ENCODE measurements at regions not wholly inside any gene's neighbourhood (a gene's known extent, or its start where the extent isn't known, plus 50 kb on each side); places are given as distances from the start of the nearest gene placed in this dataset.

DNA sequence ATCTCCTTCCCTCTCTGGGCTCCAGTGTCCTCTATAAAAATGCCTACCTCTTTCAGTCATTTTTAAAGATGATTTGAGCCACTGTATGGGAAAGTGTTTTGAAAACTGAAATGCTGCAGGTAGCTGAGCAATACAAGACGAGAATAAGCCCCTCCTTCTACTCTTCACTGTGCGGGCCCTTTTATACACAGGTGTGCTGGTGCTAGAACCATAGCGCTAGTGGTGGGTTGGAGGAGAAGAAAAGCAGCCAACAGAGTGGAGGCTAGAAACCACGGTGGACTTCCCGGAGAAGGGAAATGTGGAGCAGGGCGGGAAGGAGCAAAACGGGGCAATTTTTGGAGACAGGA, 58.2 kb upstream of the DLX4 start:
- no peak overlapping the region for H3K4me3 Mint-ChIP-seq
- H3K27me3 Mint-ChIP-seq = peaks cover 57% of the 10 kb centered on the region
- intact Hi-C loops (cut with micrococcal nuclease) = no loop called here
- H3K36me3 Mint-ChIP-seq = no peaks in the 10 kb centered on the region
- peaks cover 4% of the 10 kb centered on the region for H3K4me1 Mint-ChIP-seq (ENCODE audit: low read depth)
- H3K27ac Mint-ChIP-seq = no peak overlapping the region
- CTCF ChIA-PET = interaction anchor here (2.8 to 4.3 kb wide), 2 partner anchors 42 to 87 kb away, joined by 7 to 28 read pairs; no protein-coding TSS in a partner anchor
- H3K9me3 Mint-ChIP-seq = no peaks in the 10 kb centered on the region
- no peak for DNase-seq
- POLR2A ChIA-PET = no interaction called here

DNA sequence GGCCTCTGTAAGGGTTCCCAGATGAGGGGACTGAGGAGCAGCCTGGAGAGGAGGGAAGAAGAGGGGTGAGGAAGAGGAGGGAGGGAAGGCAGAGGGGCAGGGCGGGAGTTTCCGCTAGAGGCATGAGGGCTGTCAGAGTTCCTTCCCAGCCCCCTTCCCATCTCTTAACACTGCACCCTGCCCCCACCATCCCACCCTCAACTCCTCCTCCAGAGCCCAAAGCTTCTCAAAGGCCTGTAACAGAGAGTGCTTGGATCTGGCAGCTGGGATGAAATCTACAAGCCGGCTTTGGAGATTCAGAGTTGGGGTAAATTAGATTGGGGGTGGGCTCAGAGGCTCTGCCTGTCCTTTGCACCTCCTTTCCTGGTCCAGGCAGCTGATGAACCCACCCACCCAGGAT, 57.3 kb upstream of the DLX4 start:
- ChIA-PET POLR2A (no interaction called here), CTCF (interaction anchor here (2.8 to 4.3 kb wide), 2 partner anchors 41 to 86 kb away, joined by 7 to 28 read pairs; no protein-coding TSS in a partner anchor)
- Mint-ChIP-seq H3K4me3 (no peak overlapping the region), H3K27me3 (peaks cover 57% of the 10 kb centered on the region), H3K36me3 (no peaks in the 10 kb centered on the region), H3K27ac (no peak overlapping the region), H3K9me3 (no peaks in the 10 kb centered on the region), H3K4me1 (ENCODE audit: low read depth) (peaks cover 4% of the 10 kb centered on the region)
- no peak for DNase-seq
- intact Hi-C loops (cut with micrococcal nuclease) = no loop called here

DNA sequence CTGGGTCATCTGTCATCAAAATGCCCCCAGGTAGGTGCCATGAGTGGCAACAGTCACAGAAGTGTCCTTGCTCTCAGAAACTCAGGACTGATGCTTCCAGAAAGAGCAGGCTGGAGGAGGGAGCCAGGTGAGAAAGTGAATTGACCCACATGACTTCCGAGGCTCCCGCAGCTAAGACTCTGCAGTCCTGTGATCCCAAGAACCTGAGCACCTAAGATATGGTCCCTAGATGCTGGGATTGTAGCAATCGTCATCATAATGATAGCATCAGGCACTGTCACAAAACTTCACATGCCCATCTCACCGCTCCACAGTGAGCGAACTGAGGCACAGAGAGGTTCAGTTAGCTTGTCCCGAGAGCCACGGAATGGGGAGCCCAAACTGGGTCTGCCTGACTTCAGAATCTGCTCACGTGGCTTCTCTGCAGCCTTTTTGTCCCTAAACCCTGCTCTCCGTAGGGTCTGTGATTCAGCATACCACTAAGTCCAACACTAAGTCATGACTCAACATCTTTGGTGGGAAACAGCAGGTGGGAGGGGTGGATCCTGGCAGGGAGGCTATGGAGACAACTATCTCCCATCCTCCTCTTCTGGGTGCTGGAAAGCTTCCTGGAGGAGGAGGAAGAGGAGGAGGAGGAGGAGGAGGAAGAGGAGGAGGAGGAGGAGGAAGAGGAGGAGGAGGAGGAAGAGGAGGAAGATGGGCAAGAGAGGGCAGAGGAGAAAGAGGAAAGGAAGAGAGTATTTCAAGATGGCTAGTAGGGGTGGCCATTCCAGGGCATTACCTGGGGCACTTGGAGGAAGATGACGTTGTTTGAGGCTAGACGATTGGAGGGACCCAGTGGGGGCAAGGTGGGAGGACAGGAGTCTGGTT, 55.5 kb upstream of the DLX4 start:
- intact Hi-C loops (cut with micrococcal nuclease) = no loop called here
- Mint-ChIP-seq H3K9me3 (no peaks in the 10 kb centered on the region), H3K36me3 (no peaks in the 10 kb centered on the region), H3K27ac (no peak overlapping the region), H3K4me1 (ENCODE audit: low read depth) (peaks cover 4% of the 10 kb centered on the region), H3K4me3 (no peak overlapping the region), H3K27me3 (peaks cover 49% of the 10 kb centered on the region)
- no peak for DNase-seq
- CTCF ChIA-PET = no interaction called here
- POLR2A ChIA-PET = interaction anchor here (0.6 kb wide), 1 partner anchor 194 kb away, joined by 3 read pairs; no protein-coding TSS in a partner anchor

DNA sequence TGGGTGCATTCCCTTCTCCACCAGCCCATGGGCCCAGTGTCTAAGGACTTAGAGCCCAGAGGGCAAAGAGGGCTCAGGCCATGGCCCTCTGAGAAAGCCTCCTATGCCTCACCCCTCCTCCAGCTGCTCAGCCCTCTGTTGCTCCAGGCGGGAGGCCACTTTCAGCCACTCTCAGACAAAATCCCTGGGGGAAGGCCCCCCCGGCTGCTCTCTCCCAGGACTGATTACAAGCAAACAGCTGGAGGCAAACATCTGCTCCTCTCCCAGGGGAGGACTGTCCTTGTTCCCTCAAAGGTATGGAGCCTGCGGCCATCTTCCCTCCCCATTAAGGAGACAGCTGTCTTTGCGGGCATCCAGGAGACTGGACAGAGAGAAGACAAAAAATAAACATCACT, 54.9 kb upstream of the DLX4 start:
- Mint-ChIP-seq H3K4me3 (no peak overlapping the region), H3K36me3 (no peaks in the 10 kb centered on the region), H3K4me1 (ENCODE audit: low read depth) (peaks cover 4% of the 10 kb centered on the region), H3K9me3 (no peaks in the 10 kb centered on the region), H3K27ac (no peak overlapping the region), H3K27me3 (peaks cover 42% of the 10 kb centered on the region)
- POLR2A ChIA-PET = interaction anchor here (0.6 kb wide), 1 partner anchor 195 kb away, joined by 3 read pairs; no protein-coding TSS in a partner anchor
- DNase-seq = no peak
- intact Hi-C loops (cut with micrococcal nuclease) = no loop called here
- CTCF ChIA-PET = interaction anchor here (2.9 kb wide), 1 partner anchor 83 kb away, joined by 17 read pairs; no protein-coding TSS in a partner anchor

GRCh38 chr17:49914664-49915063, 54.3 kb upstream of the DLX4 start:
- Mint-ChIP-seq H3K27me3 (peaks cover 37% of the 10 kb centered on the region), H3K9me3 (no peaks in the 10 kb centered on the region), H3K27ac (no peak overlapping the region), H3K4me1 (ENCODE audit: low read depth) (peaks cover 4% of the 10 kb centered on the region), H3K4me3 (no peak overlapping the region), H3K36me3 (no peaks in the 10 kb centered on the region)
- CTCF ChIA-PET = interaction anchor here (0.6 to 2.9 kb wide), 2 partner anchors 38 to 82 kb away, joined by 3 to 17 read pairs; no protein-coding TSS in a partner anchor
- intact Hi-C loops (cut with micrococcal nuclease) = no loop called here
- DNase-seq = no peak
- POLR2A ChIA-PET = no interaction called here

DNA sequence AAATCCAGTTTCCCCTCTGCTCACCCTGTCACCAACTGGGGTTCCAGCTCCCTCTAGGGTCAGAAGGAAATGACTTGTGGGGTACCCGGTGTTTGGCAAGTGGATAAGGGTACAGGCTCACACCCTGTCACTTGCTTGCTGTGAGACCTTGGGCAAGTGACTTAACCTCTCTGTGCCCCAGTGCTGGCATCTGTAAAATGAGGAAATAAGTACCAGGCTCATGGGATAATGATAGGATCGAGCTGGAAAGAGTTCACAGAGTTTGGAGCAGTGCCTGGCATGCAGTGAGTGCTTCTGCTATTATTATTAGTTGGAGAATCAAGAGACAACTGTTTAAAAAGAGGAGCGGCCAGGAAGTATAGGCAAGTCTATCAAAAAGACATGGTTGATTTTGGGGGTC, 53.7 kb upstream of the DLX4 start:
- Mint-ChIP-seq H3K27me3 (peaks cover 33% of the 10 kb centered on the region), H3K4me1 (ENCODE audit: low read depth) (no peaks in the 10 kb centered on the region), H3K4me3 (no peak overlapping the region), H3K36me3 (no peaks in the 10 kb centered on the region), H3K27ac (no peak overlapping the region), H3K9me3 (no peaks in the 10 kb centered on the region)
- intact Hi-C loops (cut with micrococcal nuclease) = no loop called here
- POLR2A ChIA-PET = no interaction called here
- no peak for DNase-seq
- CTCF ChIA-PET = interaction anchor here (2.9 kb wide), 1 partner anchor 82 kb away, joined by 17 read pairs; no protein-coding TSS in a partner anchor

GRCh38 chr17:49915670-49916069, 53.3 kb upstream of the DLX4 start:
- Mint-ChIP-seq H3K27ac (no peak overlapping the region), H3K4me3 (no peak overlapping the region), H3K36me3 (no peaks in the 10 kb centered on the region), H3K27me3 (peaks cover 31% of the 10 kb centered on the region), H3K4me1 (ENCODE audit: low read depth) (no peaks in the 10 kb centered on the region), H3K9me3 (no peaks in the 10 kb centered on the region)
- ChIA-PET CTCF (interaction anchor here (2.9 kb wide), 1 partner anchor 81 kb away, joined by 17 read pairs; no protein-coding TSS in a partner anchor), POLR2A (no interaction called here)
- intact Hi-C loops (cut with micrococcal nuclease) = no loop called here
- no peak for DNase-seq

- H3K9me3 Mint-ChIP-seq = no peaks in the 10 kb centered on the region
- POLR2A ChIA-PET = no interaction called here
- no peak for DNase-seq
- peaks cover 21% of the 10 kb centered on the region for H3K27me3 Mint-ChIP-seq
- H3K4me1 Mint-ChIP-seq (ENCODE audit: low read depth) = no peaks in the 10 kb centered on the region
- H3K27ac Mint-ChIP-seq = no peak overlapping the region
- H3K4me3 Mint-ChIP-seq = no peak overlapping the region
- CTCF ChIA-PET = interaction anchor here (1.5 to 2.9 kb wide), 2 partner anchors 36 to 80 kb away, joined by 5 to 17 read pairs; no protein-coding TSS in a partner anchor
- intact Hi-C loops (cut with micrococcal nuclease) = no loop called here
- H3K36me3 Mint-ChIP-seq = no peaks in the 10 kb centered on the region
Observed at GRCh38 chr17:49916854-49917515, 52.0 kb upstream of the DLX4 start.

DNA sequence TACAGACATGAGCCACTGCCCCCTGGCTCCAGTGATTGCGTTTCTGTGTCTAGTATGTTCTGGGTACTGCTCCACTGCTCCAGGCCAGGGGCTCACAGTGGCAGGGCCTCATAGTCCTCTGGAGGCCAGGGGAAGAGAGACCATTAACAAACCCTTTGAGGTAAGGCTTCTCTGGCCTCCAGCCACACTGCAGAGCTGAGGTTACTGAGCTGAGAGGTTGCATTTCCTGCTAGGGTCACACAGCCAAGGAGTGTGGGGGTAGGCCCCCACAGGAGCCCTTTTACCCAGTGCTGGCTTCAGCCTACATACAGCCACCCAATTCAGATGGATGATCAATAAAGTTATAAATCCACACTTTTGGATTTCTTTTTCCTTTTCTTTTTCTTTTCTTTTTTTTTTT, 50.4 kb upstream of the DLX4 start:
- Mint-ChIP-seq H3K4me1 (ENCODE audit: low read depth) (no peaks in the 10 kb centered on the region), H3K9me3 (no peaks in the 10 kb centered on the region), H3K27me3 (peaks cover 18% of the 10 kb centered on the region), H3K27ac (no peak overlapping the region), H3K36me3 (no peaks in the 10 kb centered on the region), H3K4me3 (no peak overlapping the region)
- no peak for DNase-seq
- intact Hi-C loops (cut with micrococcal nuclease) = no loop called here
- ChIA-PET POLR2A (interaction anchor here (0.8 kb wide), 1 partner anchor 140 kb away, joined by 3 read pairs; no protein-coding TSS in a partner anchor), CTCF (interaction anchor here (4.9 kb wide), 1 partner anchor 79 kb away, joined by 19 read pairs; no protein-coding TSS in a partner anchor)
